GM18951 (cell line): ENCODE measurements at regions not wholly inside any gene's neighbourhood (a gene's known extent, or its start where the extent isn't known, plus 50 kb on each side); places are given as distances from the start of the nearest gene placed in this dataset.
"Not testable (repeated sequence)": the region's sequence is repeated elsewhere in the genome, so short reads cannot be mapped to it uniquely, and the experiment has no call there.

Experiments
- POLR2A ChIP-seq: IDR thresholded peaks from 4 replicates; pipeline ENCODE4 v1.6.1; 2011; ENCODE audit warnings: mild to moderate bottlenecking; ENCODE audit not compliant: insufficient read length, insufficient read depth; ENCODE audit errors: extremely low read depth
- in situ Hi-C: fragments of 300-500 bp; cut with MboI; formaldehyde crosslinking; loops from one replicate; pipeline ENCODE4 v1.12.0; 2022; ENCODE audit warnings: low sequenced_read_pairs, mixed read lengths, inconsistent platforms; ENCODE audit not compliant: unreplicated experiment

DNA sequence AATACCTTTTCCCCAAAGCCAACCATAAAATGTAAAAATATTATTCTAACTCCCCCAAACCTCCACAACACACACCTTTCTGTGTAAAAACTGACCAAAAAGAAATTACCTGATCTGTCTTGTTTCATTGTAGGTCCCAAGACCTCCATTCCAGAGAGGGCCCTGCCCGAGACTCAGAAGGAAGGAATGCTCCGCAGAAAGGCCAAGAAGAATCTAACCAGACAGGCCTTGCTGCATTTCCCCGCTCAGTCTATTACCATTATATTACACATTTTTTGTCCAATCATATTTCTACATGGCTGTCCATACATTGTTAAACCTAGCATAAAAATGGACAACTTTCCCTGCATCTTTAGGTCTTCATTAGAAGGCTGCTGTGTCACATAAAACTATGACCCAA lies 237.5 kb upstream of the UBASH3B start:
- TF ChIP-seq POLR2A: no peak
- in situ Hi-C loops: no loop called here

DNA sequence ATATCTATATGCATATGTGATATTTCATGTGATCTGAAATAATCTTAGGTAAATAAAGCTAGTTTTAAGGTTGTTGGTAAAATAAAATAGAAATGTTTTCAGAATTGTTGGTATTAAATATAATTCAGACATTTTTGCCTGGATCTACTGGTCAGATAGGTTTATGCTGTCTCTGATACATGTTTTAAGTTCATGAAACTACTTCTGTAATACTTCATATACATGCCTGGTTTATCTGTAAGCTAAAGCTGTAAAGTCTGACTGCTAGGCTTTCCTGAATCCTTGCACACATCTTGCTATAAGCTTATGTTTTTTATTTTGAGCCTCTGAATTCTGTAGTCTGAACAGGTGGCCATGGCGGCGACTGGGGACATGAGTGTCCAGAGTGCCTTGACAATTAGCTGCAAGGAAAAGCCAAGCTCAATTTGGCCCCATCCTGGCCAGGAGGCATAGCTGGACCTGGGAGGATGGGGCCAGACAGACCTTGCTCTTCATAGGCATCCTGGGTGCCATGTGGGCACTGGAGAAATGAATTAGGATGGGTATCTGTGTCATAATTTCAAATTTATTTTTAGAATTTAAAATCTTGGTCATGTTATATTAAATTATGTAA lies 241.0 kb upstream of the UBASH3B start:
- in situ Hi-C loops: no loop called here

DNA sequence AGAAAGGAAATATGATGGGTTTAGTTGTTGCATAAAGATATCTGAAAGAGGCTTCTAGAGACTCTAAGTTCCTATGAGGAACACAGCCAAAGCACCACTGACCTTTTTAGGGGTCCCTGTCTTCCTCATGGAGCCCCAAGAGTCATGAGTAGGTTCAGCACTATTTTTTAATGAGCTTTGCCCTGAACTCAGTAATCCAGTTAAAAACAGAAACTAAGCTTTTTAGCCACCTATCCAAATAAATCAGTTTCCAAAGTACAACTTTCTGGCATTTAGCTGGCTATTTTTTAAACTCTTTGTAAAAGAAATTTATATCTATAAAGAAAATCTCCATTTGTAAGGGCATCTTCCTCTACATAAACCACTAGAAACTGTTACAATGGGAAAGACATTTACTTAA lies 241.8 kb upstream of the UBASH3B start:
- TF ChIP-seq POLR2A: no peak

More for the DNA sequence above, 241.0 kb upstream of the UBASH3B start:
- TF ChIP-seq POLR2A: no peak

DNA sequence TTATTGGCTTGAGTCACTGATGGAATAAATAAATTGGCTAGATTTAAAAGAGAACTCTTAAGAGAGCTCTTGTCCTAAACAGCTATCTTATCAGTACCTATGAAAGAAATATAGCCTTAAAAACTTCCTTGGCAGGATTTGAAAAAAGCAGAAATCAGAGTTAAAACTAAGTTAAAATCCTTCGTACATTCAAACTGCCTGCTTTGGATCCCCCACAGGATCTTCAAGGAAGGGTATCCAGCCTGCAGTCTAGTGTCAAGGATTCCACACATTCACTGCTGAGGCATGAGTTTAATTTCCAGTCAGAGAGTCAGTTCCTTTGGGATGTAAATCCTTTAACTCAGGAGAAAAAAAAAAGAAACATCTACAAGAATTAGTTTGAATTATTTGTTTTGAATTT lies 242.9 kb upstream of the UBASH3B start:
- in situ Hi-C loops: no loop called here
- no peak for TF ChIP-seq POLR2A

More for the DNA sequence above, 241.8 kb upstream of the UBASH3B start:
- in situ Hi-C loops: no loop called here

DNA sequence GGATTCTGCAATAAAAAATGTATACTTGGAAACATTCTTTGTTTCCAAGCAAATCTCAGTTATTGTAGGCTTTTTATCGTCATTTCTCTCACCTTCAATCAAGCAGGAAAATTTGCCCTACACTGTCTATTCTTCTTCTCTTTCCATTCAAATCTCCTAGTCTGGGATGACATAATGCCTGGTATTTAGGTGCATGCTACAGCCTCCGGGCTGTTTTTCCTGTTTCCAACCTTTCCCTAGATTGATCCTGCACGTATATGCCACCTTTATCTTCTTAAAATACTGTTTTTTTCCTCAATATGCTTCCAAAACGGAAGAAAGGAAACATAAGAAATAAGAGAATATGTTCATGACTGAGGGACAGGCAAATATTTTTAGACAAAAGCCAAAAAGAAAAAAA lies 249.1 kb upstream of the UBASH3B start:
- no peak for TF ChIP-seq POLR2A

DNA sequence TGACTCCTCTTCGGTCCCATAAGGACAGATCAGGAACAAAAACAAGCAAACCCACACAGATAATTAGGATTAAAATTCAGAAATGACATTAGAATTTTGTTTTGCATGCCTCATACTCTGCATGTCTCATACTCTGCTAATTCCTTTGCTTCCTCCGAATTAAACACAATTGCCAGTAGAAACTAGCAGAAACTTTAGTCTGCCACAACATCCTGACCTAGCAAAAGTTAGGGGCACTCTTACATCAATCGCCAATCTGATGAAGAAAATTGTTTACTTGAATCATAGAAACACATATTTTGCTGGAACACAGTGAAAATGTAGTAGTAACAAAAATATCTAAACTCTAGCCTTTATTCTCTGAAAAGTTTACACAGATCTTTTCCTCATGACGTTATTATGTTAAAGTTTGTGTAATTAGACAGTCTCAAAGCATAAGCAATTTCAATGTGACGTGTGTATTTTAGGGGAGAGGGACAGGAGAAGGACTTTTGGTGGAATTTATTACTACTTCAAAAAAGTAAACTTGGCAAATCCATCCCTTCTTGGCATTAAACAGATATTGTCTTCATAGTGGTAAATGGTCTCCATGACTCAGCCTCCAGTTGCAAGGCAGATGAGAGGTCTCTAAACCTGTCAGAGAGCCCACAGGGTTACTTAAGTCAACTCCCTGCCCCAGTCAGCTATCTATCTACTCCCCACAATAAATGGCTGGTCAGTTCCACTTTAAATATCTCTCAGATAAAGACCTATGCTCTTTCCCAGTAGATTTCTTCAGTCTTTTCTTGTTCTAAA lies 249.8 kb upstream of the UBASH3B start:
- in situ Hi-C loops: no loop called here
- TF ChIP-seq POLR2A: no peak

More for the DNA sequence above, 249.1 kb upstream of the UBASH3B start:
- in situ Hi-C loops: no loop called here

DNA sequence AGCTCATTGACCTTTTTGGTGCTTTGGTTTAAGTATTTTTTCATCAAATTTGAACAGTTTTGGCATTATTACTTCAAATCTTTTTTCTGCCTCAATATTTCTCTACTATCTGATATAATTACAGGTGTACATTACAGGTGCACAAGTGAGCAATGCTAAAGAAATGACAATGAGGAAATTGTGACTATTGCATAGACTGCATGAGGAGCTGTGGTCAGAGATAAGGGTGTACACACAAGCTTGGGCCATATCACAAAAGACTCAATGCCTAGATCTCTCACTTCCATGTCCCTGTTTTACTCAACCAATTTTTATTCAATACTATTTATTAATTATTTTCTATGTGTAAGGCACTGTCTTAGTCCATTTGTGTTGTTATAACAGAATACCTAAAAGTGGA lies 251.0 kb upstream of the UBASH3B start:
- TF ChIP-seq POLR2A: no peak
- in situ Hi-C loops: no loop called here

DNA sequence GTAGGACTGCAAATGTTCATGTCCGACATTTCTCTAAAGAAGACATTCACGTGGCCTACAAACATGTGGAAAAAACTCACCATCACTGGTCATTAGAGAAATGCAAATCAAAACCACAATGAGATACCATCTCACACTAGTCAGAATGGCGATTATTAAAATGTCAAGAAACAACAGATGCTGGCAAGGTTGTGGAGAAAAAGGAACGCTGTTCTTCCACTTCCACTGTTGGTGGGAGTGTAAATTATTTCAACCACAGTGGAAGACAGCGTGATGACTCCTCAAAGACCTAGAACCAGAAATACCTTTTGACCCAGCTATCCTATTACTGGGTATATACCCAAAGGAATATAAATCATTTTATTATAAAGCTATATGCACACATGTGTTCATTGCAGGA lies 253.9 kb upstream of the UBASH3B start:
- in situ Hi-C loops: not testable (repeated sequence)

DNA sequence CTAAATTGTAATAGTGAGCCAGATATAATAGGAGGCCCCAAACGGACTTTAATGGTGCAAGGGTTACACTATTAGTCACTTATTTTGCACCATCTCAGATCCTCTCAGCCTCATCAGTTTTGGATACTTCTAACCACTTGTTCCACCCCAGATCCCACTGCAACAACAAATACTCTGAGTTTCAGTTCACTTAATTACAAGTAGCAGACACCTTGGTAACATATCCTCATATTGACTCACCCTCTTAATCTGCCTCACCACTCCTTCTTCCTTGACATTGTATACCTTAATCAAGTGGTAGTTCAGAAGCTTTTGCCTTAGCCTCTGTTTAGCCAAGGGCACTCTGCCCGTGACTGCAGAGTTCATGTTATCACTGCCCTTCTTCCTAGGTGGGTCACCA lies 256.1 kb upstream of the UBASH3B start:
- TF ChIP-seq POLR2A: no peak
- in situ Hi-C loops: no loop called here

DNA sequence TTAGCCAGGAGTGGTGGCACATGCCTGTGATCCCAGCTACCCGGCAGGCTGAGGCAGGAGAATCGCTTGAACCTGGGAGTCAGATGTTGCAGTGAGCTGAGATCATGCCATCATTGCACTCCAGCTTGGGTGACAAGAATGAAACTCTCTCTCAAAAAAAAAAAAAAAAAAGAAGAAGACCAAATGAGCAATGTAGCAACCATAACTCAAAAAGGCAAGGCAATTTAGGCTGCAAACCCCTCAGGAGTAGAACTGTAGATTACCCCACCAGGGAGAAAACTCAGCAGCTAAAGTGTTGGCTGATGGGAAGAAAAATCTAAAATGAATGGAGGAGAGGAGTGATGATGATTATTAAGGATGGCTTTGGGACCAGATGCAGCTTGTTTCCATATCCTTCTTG lies 256.7 kb upstream of the UBASH3B start:
- TF ChIP-seq POLR2A: no peak
- in situ Hi-C loops: no loop called here

DNA sequence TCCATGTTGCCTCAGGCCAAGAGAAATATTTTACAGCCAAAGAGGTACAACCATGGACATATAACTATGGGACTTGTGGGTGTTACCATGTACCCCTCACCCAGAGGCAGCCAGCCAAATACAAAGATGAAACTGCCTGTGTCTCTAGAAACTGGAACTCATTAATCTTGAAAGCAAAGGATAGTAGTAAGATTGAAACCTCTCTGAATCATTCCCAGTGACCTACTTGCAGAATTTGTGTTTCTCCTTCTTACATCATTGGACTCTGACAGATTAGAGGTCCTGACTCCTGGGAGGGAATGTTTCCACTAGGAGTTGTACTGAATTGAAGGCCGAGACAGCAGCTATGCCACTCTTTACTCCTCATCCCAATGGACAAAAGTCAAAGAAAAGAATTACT lies 257.4 kb upstream of the UBASH3B start:
- no peak for TF ChIP-seq POLR2A

DNA sequence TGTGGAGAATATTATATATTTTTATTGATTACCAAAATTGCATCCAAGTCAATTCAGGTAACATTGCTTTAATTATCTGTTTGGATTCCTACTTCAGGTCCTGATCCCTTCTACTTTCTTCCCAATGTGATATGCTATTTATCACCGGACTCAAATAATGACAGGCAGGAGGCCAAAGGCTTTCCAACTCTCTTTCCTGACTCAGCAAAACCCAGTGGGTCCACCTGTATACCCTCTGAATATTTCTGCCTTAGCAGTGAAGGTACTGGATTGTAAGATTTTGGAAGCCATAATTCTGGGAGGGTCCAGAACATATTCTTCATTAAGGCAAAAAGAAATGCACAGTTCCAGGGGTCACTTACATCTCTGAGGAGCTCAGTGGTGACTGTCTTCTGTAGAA lies 260.2 kb upstream of the UBASH3B start:
- in situ Hi-C loops: no loop called here
- TF ChIP-seq POLR2A: no peak

More for the DNA sequence above, 257.4 kb upstream of the UBASH3B start:
- in situ Hi-C loops: no loop called here

DNA sequence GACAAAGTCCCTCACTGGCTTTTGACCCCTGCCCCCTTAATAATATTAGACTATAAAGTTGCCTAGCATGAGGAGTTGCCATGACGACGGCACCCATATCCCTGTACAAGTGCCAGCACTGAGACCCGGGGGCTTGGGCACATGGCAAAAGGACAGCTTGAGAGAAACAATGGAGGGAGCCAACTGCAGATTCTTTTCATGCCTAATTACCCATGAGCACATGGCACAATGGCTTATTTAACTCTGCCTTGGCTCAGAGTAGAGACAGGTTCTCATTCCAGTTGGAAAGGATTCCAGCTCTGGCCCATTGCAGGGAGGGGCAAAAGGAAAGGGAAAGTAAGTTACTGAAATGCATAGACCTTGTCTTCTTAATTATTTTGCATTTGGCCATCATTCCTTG lies 261.2 kb upstream of the UBASH3B start:
- in situ Hi-C loops: no loop called here
- no peak for TF ChIP-seq POLR2A

DNA sequence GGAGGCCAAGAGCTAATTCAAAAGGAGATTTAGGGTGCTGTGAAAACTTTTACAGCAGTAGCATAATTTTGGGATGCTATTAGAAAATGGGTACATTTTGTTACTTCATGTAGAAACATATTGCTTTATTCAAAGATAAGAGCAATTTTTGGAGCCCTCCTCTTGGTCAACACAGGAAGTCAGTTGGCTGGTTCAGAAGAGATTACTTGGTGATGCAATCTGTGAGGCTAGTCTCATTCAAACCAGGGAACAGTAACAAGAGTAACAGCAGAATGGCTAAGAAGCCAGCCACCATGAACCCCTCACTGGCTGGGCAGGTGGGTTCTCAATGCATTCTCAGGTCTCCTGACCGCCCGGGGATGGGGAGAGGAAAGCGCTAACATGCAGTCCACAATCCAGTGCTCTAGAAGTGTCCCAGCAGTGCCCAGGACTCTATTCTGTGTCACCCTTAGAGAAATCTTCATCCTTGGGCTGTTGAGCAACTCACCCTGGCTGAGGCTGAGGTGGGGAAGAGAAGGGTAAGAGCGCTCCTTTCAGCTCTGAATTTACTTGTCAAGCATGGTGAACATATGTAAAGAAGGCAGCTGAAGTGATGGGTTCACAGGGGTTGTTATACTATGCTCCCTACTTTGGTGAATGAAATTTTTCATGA lies 262.2 kb upstream of the UBASH3B start:
- TF ChIP-seq POLR2A: no peak
- in situ Hi-C loops: no loop called here

DNA sequence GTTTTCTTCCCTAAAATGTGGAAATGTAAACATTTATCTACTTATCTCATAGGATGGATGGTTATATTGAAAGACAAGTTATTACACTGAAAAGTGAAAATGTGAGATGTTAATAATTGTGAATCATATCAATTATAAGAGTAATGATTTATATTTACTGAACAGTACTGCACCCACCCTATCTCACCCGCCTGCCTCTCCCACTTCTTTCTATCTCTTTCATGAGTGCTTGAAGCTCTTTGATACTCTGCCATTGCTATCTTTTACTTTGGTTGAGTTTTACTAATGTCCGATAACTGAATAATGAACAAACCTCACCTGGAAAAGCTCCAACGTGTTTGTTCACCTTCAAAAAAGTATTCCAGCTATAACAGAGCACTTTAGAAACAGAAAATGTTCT lies 263.0 kb upstream of the UBASH3B start:
- in situ Hi-C loops: no loop called here

More for the DNA sequence above, 263.0 kb upstream of the UBASH3B start:
- TF ChIP-seq POLR2A: no peak
